Right atrium auricular region (tissue), 2 donors: ENCODE measurements at regions not wholly inside any gene's neighbourhood (a gene's known extent, or its start where the extent isn't known, plus 50 kb on each side); places are given as distances from the start of the nearest gene placed in this dataset.

Experiments used
- DNase-seq: peaks from one replicate; pipeline ENCODE4 v3.0.0-alpha.2; 2019; ENCODE audit warnings: low spot score
- H3K27ac ChIP-seq, 2 donors: fragments of 200-600 bp; sonication (generic); 1 replicate in 1 of 2; 2 replicates in 1 of 2; pipeline ENCODE4 v1.5.1; 2016 to 2019
- H3K27me3 ChIP-seq, 2 donors: fragments of 200-600 bp; sonication (generic); one replicate each; pipeline versions ENCODE4 v1.5.1 to v1.6.0; 2017 to 2019
- H3K36me3 ChIP-seq: fragments of 200-600 bp; sonication (generic); one replicate; pipeline ENCODE4 v1.5.1; 2016
- H3K4me1 ChIP-seq, 2 donors: fragments of 200-600 bp; sonication (generic); one replicate each; pipeline versions ENCODE4 v1.5.1 to v1.6.0; 2017 to 2019
- H3K4me3 ChIP-seq, 2 donors: fragments of 200-600 bp; sonication (generic); 1 replicate in 1 of 2; 2 replicates in 1 of 2; pipeline ENCODE4 v1.5.1; 2017 to 2019; ENCODE audit warnings: mild to moderate bottlenecking in 1 of 2, moderate library complexity in 1 of 2
- H3K9me3 ChIP-seq, 2 donors: fragments of 200-600 bp; sonication (generic); one replicate each; pipeline ENCODE4 v1.5.1; 2019
- TF ChIP-seq, protein P1 (sequence below), 2 donors: fragments of 200-600 bp; sonication (generic); IDR thresholded peaks; one replicate each; pipeline ENCODE4 v1.5.1; 2019; ENCODE audit warnings: antibody characterized with exemption in 2 of 2

DNA sequence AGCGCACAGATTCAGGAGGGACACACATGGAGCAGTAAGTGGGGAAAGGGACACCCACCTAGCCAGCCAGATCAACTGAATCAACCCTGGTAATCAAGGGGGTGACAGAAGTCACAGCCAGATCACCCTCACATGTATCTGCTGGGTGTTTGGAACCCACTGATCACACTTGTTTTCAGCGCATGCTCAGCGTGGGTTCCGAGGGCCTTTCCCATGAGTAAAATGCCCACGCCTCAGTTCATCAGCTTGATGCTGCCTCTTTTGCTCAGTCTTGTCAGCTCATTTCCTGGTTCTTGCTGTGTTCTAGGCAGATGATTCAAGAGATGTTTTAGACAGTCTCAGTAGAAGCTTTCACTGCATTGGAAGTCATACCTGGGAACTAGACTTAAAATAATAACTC, 123.2 kb upstream of the SLC30A5 start:
- Histone ChIP-seq H3K9me3 (peaks cover 0 to 5% of the 10 kb centered on the region in 2 donors), H3K27ac (no peak overlapping the region), H3K4me1 (no peaks in the 10 kb centered on the region), H3K36me3 (no peaks in the 10 kb centered on the region), H3K27me3 (no peaks in the 10 kb centered on the region), H3K4me3 (no peak overlapping the region)
- no peak for DNase-seq
- TF ChIP-seq, protein P1, sequence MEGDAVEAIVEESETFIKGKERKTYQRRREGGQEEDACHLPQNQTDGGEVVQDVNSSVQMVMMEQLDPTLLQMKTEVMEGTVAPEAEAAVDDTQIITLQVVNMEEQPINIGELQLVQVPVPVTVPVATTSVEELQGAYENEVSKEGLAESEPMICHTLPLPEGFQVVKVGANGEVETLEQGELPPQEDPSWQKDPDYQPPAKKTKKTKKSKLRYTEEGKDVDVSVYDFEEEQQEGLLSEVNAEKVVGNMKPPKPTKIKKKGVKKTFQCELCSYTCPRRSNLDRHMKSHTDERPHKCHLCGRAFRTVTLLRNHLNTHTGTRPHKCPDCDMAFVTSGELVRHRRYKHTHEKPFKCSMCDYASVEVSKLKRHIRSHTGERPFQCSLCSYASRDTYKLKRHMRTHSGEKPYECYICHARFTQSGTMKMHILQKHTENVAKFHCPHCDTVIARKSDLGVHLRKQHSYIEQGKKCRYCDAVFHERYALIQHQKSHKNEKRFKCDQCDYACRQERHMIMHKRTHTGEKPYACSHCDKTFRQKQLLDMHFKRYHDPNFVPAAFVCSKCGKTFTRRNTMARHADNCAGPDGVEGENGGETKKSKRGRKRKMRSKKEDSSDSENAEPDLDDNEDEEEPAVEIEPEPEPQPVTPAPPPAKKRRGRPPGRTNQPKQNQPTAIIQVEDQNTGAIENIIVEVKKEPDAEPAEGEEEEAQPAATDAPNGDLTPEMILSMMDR (IDR thresholded peaks at IDR 0.05) = no peak

DNA sequence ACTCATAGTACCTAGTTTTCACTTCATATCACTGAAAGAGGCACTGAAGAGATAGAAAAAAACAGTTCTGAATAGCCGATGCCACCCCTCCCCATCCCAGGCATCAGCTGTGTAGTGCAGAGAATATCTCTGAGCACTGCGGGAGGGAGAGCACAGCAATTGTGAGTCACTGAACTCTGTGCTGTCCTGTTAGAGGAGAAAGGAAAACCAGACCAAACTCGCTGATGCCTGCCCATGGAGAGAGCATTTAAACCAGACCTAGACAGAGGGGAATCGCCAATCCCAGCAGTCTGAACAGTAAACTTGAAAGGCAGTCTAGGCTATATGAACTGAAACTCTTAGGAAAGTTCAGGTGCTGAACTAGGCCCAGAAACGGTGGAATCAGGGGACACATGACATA, 120.1 kb upstream of the SLC30A5 start:
- no peaks in the 10 kb centered on the region for H3K4me1 ChIP-seq
- DNase-seq = no peak
- H3K9me3 ChIP-seq = peaks cover 0 to 18% of the 10 kb centered on the region in 2 donors
- no peaks in the 10 kb centered on the region for H3K36me3 ChIP-seq
- H3K27ac ChIP-seq = no peak overlapping the region
- no peak overlapping the region for H3K4me3 ChIP-seq
- H3K27me3 ChIP-seq = no peaks in the 10 kb centered on the region
- TF ChIP-seq, protein P1 (IDR thresholded peaks at IDR 0.05) = no peak

DNA sequence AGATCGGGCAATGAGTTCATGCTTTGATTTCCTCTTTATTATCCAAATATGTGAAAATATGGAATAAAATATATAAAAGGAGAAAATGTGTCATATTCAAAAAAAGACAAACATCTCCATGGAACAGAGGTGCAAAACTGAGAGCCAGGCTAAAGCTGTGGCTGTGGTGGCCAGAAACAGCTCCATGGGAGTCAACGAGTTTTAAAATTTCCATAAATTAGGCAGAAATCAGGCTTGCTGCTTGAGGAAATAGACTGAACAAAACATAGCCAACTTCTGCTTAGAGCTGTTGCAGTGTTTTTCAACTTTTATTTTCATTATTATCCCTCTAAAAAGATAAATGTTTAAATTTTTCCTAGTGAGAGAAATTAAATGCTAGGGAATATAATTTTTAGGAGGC, 110.8 kb upstream of the SLC30A5 start:
- no peak overlapping the region for H3K4me3 ChIP-seq
- no peak overlapping the region for H3K27ac ChIP-seq
- TF ChIP-seq, protein P1 (IDR thresholded peaks at IDR 0.05) = no peak
- no peaks in the 10 kb centered on the region for H3K27me3 ChIP-seq
- no peaks in the 10 kb centered on the region for H3K4me1 ChIP-seq
- no peak for DNase-seq
- H3K9me3 ChIP-seq = no peaks in the 10 kb centered on the region
- H3K36me3 ChIP-seq = no peaks in the 10 kb centered on the region

DNA sequence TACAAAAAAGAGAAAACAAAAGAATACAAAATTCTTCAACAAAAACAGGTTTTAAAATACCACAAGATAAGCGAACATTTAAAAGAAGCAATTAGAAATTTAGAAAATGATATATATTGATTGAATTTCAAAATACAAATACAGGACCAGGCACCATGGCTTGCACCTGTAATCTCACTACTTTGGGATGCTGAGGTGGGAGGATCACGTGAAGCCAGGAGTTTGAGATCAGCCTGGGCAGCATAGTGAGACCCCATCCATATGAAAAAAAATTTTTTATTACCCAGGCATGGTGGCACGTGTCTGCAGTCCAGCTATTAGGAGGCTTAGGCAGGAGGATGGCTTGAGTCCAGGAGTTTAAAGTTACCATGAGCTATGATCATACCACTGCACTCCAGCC, 109.9 kb upstream of the SLC30A5 start:
- TF ChIP-seq, protein P1 (IDR thresholded peaks at IDR 0.05) = no peak
- DNase-seq = no peak
- H3K4me1 ChIP-seq = no peaks in the 10 kb centered on the region
- H3K4me3 ChIP-seq = no peak overlapping the region
- H3K9me3 ChIP-seq = no peaks in the 10 kb centered on the region
- H3K36me3 ChIP-seq = no peaks in the 10 kb centered on the region
- H3K27me3 ChIP-seq = no peaks in the 10 kb centered on the region
- H3K27ac ChIP-seq = no peak overlapping the region

DNA sequence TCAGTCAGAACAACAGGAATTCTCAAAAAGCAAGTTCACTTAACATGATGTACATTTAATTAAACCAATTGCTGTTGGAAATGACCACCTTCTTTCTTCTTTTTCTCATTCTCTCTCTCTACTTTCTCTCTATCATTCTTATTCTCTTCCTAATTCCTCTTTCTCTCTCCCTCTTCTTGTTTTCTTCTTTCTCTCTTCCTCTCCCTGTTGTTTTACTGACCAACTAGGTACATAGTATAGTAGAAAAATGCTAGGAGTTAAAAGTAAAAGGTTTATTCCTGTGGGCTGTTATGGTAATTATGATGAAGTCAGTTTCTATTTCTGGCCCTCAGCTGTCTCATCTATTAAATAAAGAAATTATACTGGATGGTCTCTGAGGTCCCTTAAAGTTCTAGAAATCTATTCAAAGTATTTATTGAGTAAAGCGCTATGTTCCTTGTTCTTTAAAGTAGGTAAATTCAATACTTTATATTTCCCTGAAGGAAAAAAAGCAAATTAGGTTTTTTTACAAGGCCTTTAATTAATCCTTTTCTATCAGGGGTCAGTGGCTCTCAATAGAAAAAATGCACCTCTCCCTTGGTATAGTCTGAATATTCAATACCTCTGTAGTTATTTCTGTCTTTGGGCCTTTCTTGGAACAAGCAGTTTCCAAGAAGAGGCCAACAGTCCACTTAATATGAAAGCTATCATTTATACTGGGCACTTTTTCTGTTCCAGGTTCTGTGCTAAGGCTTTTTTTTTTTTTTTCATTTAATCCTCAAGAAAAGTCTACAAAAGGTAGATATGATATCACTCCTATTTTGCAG, 102.3 kb upstream of the SLC30A5 start:
- Histone ChIP-seq H3K4me1 (no peaks in the 10 kb centered on the region), H3K27ac (no peak overlapping the region), H3K9me3 (no peaks in the 10 kb centered on the region), H3K36me3 (no peaks in the 10 kb centered on the region), H3K4me3 (no peak overlapping the region), H3K27me3 (no peaks in the 10 kb centered on the region)
- TF ChIP-seq, protein P1 (IDR thresholded peaks at IDR 0.05) = no peak
- no peak for DNase-seq

DNA sequence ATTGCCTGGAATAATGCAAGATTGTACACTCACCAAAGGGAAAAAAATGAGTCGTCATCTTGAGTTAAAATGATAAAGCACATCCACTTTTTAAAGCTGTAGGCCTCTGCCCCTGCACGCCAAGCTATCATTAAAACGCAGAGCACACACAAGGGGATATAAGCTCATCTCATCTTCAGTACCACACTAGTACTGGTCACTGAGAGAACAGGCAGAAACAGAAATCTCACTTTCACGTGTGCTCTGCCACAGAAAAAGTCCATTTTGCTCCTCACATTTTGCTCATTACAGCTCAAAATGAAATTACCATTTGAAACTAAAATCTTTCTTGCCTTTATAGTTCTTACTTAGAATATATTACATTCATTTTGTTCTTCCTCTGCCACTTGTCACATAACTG, 99.2 kb upstream of the SLC30A5 start:
- no peaks in the 10 kb centered on the region for H3K36me3 ChIP-seq
- no peaks in the 10 kb centered on the region for H3K27me3 ChIP-seq
- no peaks in the 10 kb centered on the region for H3K4me1 ChIP-seq
- H3K27ac ChIP-seq = no peak overlapping the region
- H3K9me3 ChIP-seq = no peaks in the 10 kb centered on the region
- no peak for DNase-seq
- TF ChIP-seq, protein P1 (IDR thresholded peaks at IDR 0.05) = no peak
- H3K4me3 ChIP-seq = no peak overlapping the region
